GM12878 (cell line): ENCODE measurements at regions not wholly inside any gene's neighbourhood (a gene's known extent, or its start where the extent isn't known, plus 50 kb on each side); places are given as distances from the start of the nearest gene placed in this dataset.

Experiments
- ATAC-seq: fragments of 200-7000 bp; cut with Tn5 transposase; 3 replicates; pipeline ENCODE4 v1.9.1; 2020; ENCODE audit warnings: mild to moderate bottlenecking, moderate library complexity
- BruUV-seq: library from RNA; stranded (reverse); fragments of 400-500 nt; replicated peaks from 2 replicates; lab custom pipeline; 2021; lab: Mats Ljungman, UMichigan
- CTCF ChIA-PET: fragments of 300-600 bp; sonication (Branson Sonifier 250); formaldehyde crosslinking; extraction: SDS; loops from one replicate; lab custom pipeline; 2021; ENCODE audit warnings: inconsistent platforms; lab: Yijun Ruan, JAX
- POLR2A ChIA-PET: fragments of 350-600 bp; formaldehyde crosslinking; extraction: SDS; loops from one replicate; lab custom pipeline; 2021; ENCODE audit warnings: inconsistent platforms; lab: Charles Lee
- RAD21 ChIA-PET: fragments of 300-600 bp; sonication (Branson Sonifier 250); formaldehyde crosslinking; loops from one replicate; lab custom pipeline; 2023; ENCODE audit warnings: antibody characterized with exemption; ENCODE audit not compliant: unreplicated experiment; lab: Charles Lee
- SMC1A ChIA-PET: fragments of 300-600 bp; sonication (Branson Sonifier 250); formaldehyde crosslinking; loops from one replicate; lab custom pipeline; 2023; ENCODE audit not compliant: unreplicated experiment, uncharacterized antibody; lab: Charles Lee
- DNase-seq: peaks from one replicate; pipeline ENCODE4 v3.0.0-alpha.2; 2011; ENCODE audit warnings: low read depth, low spot score
- FAIRE-seq: peaks from 3 replicates; lab custom pipeline; 2011; peaks lifted over from hg19 to GRCh38; lab: Jason Lieb, UNC
- H2AFZ ChIP-seq: 2 replicates; pipeline ENCODE4 v1.6.0; 2011; ENCODE audit warnings: low read depth, low read length, control low read depth; ENCODE audit not compliant: control insufficient read depth
- H3K27ac ChIP-seq: 2 replicates; pipeline ENCODE4 v1.5.1; 2011; ENCODE audit warnings: control low read depth; ENCODE audit not compliant: control insufficient read depth, insufficient read depth
- H3K27me3 ChIP-seq, 2 experiments: replicated peaks in 1 of 2; 2 replicates each; pipeline versions ENCODE4 v1.6.0 to v1.6.1; 2011; ENCODE audit warnings: low read length in 1 of 2; ENCODE audit not compliant: control insufficient read depth in 2 of 2, insufficient read depth in 2 of 2
- H3K36me3 ChIP-seq, 2 experiments: 2 replicates each; pipeline ENCODE4 v1.5.1; 2011; ENCODE audit warnings: low read length in 1 of 2; ENCODE audit not compliant: control insufficient read depth in 2 of 2, insufficient read depth in 2 of 2
- H3K4me1 ChIP-seq: 2 replicates; pipeline ENCODE4 v1.6.1; 2011; ENCODE audit warnings: mild to moderate bottlenecking, low read length, moderate library complexity, mixed read lengths; ENCODE audit not compliant: control insufficient read depth, insufficient read depth
- H3K4me2 ChIP-seq: 2 replicates; pipeline ENCODE4 v1.6.0; 2011; ENCODE audit warnings: control low read depth; ENCODE audit not compliant: control insufficient read depth, insufficient read depth
- H3K4me3 ChIP-seq: fragments of 200-600 bp; sonication (generic); 2 replicates; pipeline ENCODE4 v1.5.1; 2016
- H3K79me2 ChIP-seq: 2 replicates; pipeline ENCODE4 v1.6.0; 2011; ENCODE audit warnings: low read length; ENCODE audit not compliant: control insufficient read depth, insufficient read depth
- H3K9ac ChIP-seq: 2 replicates; pipeline ENCODE4 v1.8.0; 2011; ENCODE audit warnings: low read length, control low read depth, mixed read lengths; ENCODE audit not compliant: control insufficient read depth, insufficient read depth
- H3K9me3 ChIP-seq: replicated peaks from 3 replicates; pipeline ENCODE4 v1.5.1; 2011; ENCODE audit warnings: mild to moderate bottlenecking, low read length; ENCODE audit not compliant: control insufficient read depth, insufficient read depth
- H4K20me1 ChIP-seq: 2 replicates; pipeline ENCODE4 v1.6.0; 2011; ENCODE audit not compliant: control insufficient read depth, insufficient read depth
- BHLHE40 ChIP-seq, 2 experiments: fragments of 450-650 bp in 1 of 2; IDR thresholded peaks; 2 replicates each; pipeline ENCODE4 v1.6.1; 2011 to 2017; ENCODE audit warnings: low read depth in 2 of 2, borderline replicate concordance in 1 of 2, improper control_type of control experiment in 1 of 2, low read length in 1 of 2, mild to moderate bottlenecking in 1 of 2
- BMI1 ChIP-seq: fragments of 450-650 bp; IDR thresholded peaks from 2 replicates; pipeline ENCODE4 v1.6.1; 2016; ENCODE audit warnings: mild to moderate bottlenecking, moderate library complexity, borderline replicate concordance
- CBX5 ChIP-seq: sonication (generic); IDR thresholded peaks from 2 replicates; pipeline ENCODE4 v1.6.1; 2016; ENCODE audit warnings: low read depth, moderate library complexity, mild to moderate bottlenecking, inconsistent platforms
- CREM ChIP-seq: IDR thresholded peaks from 2 replicates; pipeline ENCODE4 v1.6.1; 2014; ENCODE audit warnings: antibody characterized with exemption, low read depth
- E4F1 ChIP-seq: fragments of 450-650 bp; IDR thresholded peaks from 2 replicates; pipeline ENCODE4 v1.6.1; 2018; ENCODE audit warnings: borderline replicate concordance, mild to moderate bottlenecking; ENCODE audit not compliant: partially characterized antibody
- FOS ChIP-seq: IDR thresholded peaks from 3 replicates; pipeline ENCODE4 v1.6.1; 2011; ENCODE audit warnings: borderline replicate concordance; ENCODE audit not compliant: insufficient read length; ENCODE audit errors: extremely low read depth
- FOXM1 ChIP-seq: IDR thresholded peaks from 2 replicates; pipeline ENCODE4 v1.6.1; 2012; ENCODE audit warnings: low read depth, mild to moderate bottlenecking, inconsistent platforms, low read length, moderate library complexity
- HSF1 ChIP-seq: fragments of 150-350 bp; IDR thresholded peaks from 2 replicates; pipeline ENCODE4 v1.6.1; 2014; ENCODE audit warnings: mild to moderate bottlenecking, low read depth, low read length
- JUND ChIP-seq: IDR thresholded peaks from 2 replicates; pipeline ENCODE4 v1.6.1; 2012; ENCODE audit warnings: low read depth, mild to moderate bottlenecking, low read length, improper control_type of control experiment, moderate library complexity
- NR2C2 ChIP-seq: IDR thresholded peaks from 2 replicates; pipeline ENCODE4 v1.6.1; 2011; ENCODE audit warnings: borderline replicate concordance, low read depth; ENCODE audit not compliant: control insufficient read depth, insufficient read length
- PAX5 ChIP-seq: IDR thresholded peaks from 2 replicates; pipeline ENCODE4 v1.6.1; 2011; ENCODE audit warnings: low read depth, low read length, borderline replicate concordance
- SPI1 ChIP-seq: IDR thresholded peaks from 2 replicates; pipeline ENCODE4 v1.6.1; 2011; ENCODE audit warnings: low read depth, mild to moderate bottlenecking, low read length, moderate library complexity, borderline replicate concordance; ENCODE audit not compliant: insufficient read depth
- TBL1XR1 ChIP-seq: IDR thresholded peaks from 2 replicates; pipeline ENCODE4 v1.6.1; 2012; ENCODE audit warnings: low read depth, low read length, improper control_type of control experiment
- TCF12 ChIP-seq: IDR thresholded peaks from 2 replicates; pipeline ENCODE4 v1.6.1; 2011; ENCODE audit warnings: low read depth, mild to moderate bottlenecking, low read length
- ZBED1 ChIP-seq: IDR thresholded peaks from 2 replicates; pipeline ENCODE4 v1.6.1; 2016; ENCODE audit warnings: borderline replicate concordance
- ZNF384 ChIP-seq: IDR thresholded peaks from 2 replicates; pipeline ENCODE4 v1.6.1; 2012; ENCODE audit warnings: low read depth, mild to moderate bottlenecking, low read length, improper control_type of control experiment, borderline replicate concordance
- WGBS: methylation state at CpG from one replicate; pipeline ENCODE4 v1.1.6; 2016; ENCODE audit warnings: low lambda C conversion rate; ENCODE audit not compliant: insufficient replicate concordance, insufficient coverage; ENCODE audit errors: missing lambda C conversion rate; 5-methylcytosine and 5-hydroxymethylcytosine counted together
- in situ Hi-C: fragments of 300-500 bp; cut with MboI; formaldehyde crosslinking; loops from 9 replicates; pipeline ENCODE4 v1.14.3; 2018; ENCODE audit warnings: mixed read lengths
- intact Hi-C: fragments of 100-400 bp; cut with micrococcal nuclease; formaldehyde crosslinking; loops from one replicate; pipeline ENCODE4 v1.14.2; 2022; ENCODE audit not compliant: unreplicated experiment
- TF ChIP-seq, protein P1 (sequence below): fragments of 450-650 bp; IDR thresholded peaks from 2 replicates; pipeline ENCODE4 v1.6.1; 2017; ENCODE audit warnings: mild to moderate bottlenecking, moderate library complexity

- TF ChIP-seq PAX5, result no peak
- no peak for TF ChIP-seq E4F1
- TF ChIP-seq HSF1, result no peak
- TF ChIP-seq CBX5, result no peak
Measured at GRCh38 chr2:160912276-160912675, 248.0 kb upstream of the TANK start (continued).

DNA sequence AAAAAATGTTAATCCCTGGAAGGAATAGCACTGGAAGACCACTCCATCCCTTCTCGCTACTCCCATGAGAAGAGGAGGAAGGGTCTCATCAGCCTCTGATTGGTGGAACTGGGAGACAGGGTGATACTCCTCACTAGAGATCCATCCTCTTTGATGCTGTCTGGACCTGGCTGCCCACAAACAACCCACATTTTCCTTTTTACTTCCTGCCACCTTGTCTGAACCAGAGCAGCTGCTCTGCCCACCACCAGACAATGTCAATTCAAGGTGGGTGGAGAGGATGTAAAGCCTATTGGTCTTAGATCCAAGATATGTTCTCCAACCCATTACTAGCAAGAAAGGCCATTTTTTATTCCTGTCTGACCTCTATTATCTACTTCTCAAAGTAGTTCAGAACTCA is 246.9 kb upstream of the TANK start:
- no peak for FAIRE-seq

More for the DNA sequence above, 246.9 kb upstream of the TANK start:
- Histone ChIP-seq H3K4me2 (no peak overlapping the region), H3K9ac (no peak overlapping the region), H3K4me1 (no peaks in the 10 kb centered on the region), H2AFZ (no peak overlapping the region), H4K20me1 (no peaks in the 10 kb centered on the region), H3K79me2 (no peaks in the 10 kb centered on the region), H3K27me3 (peaks cover 0 to 4% of the 10 kb centered on the region in 2 experiments; a peak in 2 of 4 replicates), H3K9me3 (no peaks in the 10 kb centered on the region), H3K27ac (no peak overlapping the region), H3K4me3 (no peak overlapping the region), H3K36me3 (no peaks in the 10 kb centered on the region)
- in situ Hi-C loops (no loop called here), intact Hi-C loops (no loop called here)
- RAD21 ChIA-PET, result no interaction called here
- SMC1A ChIA-PET, result no interaction called here
- TF ChIP-seq CREM (no peak), TCF12 (no peak), ZNF384 (no peak), BHLHE40 (IDR thresholded peaks at IDR 0.05; ENCODE audit: borderline replicate concordance in 1 of 2, low read depth in 2 of 2, low read length in 1 of 2) (no peak), TBL1XR1 (no peak), ZBED1 (no peak), FOXM1 (no peak), JUND (no peak), NR2C2 (no peak), FOS (no peak), SPI1 (no peak), BMI1 (no peak)
- TF ChIP-seq, protein P1, sequence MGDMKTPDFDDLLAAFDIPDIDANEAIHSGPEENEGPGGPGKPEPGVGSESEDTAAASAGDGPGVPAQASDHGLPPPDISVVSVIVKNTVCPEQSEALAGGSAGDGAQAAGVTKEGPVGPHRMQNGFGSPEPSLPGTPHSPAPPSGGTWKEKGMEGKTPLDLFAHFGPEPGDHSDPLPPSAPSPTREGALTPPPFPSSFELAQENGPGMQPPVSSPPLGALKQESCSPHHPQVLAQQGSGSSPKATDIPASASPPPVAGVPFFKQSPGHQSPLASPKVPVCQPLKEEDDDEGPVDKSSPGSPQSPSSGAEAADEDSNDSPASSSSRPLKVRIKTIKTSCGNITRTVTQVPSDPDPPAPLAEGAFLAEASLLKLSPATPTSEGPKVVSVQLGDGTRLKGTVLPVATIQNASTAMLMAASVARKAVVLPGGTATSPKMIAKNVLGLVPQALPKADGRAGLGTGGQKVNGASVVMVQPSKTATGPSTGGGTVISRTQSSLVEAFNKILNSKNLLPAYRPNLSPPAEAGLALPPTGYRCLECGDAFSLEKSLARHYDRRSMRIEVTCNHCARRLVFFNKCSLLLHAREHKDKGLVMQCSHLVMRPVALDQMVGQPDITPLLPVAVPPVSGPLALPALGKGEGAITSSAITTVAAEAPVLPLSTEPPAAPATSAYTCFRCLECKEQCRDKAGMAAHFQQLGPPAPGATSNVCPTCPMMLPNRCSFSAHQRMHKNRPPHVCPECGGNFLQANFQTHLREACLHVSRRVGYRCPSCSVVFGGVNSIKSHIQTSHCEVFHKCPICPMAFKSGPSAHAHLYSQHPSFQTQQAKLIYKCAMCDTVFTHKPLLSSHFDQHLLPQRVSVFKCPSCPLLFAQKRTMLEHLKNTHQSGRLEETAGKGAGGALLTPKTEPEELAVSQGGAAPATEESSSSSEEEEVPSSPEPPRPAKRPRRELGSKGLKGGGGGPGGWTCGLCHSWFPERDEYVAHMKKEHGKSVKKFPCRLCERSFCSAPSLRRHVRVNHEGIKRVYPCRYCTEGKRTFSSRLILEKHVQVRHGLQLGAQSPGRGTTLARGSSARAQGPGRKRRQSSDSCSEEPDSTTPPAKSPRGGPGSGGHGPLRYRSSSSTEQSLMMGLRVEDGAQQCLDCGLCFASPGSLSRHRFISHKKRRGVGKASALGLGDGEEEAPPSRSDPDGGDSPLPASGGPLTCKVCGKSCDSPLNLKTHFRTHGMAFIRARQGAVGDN, result no peak
- 25% methylated on average over 1 of the region's 1 CpG for WGBS
- no peak for ATAC-seq
- POLR2A ChIA-PET, result no interaction called here
- no TSS peak for BruUV-seq
- no peak for DNase-seq
- CTCF ChIA-PET, result no interaction called here
